HG02885 (cell line): ENCODE measurements at regions not wholly inside any gene's neighbourhood (a gene's known extent, or its start where the extent isn't known, plus 50 kb on each side); places are given as distances from the start of the nearest gene placed in this dataset.
"Not testable (repeated sequence)": the region's sequence is repeated elsewhere in the genome, so short reads cannot be mapped to it uniquely, and the experiment has no call there.

Source experiments
- ATAC-seq: cut with Tn5 transposase; IDR thresholded peaks from one replicate; pipeline ENCODE4 v1.9.1; 2021; ENCODE audit warnings: mild to moderate bottlenecking; ENCODE audit not compliant: unreplicated experiment, poor library complexity

DNA sequence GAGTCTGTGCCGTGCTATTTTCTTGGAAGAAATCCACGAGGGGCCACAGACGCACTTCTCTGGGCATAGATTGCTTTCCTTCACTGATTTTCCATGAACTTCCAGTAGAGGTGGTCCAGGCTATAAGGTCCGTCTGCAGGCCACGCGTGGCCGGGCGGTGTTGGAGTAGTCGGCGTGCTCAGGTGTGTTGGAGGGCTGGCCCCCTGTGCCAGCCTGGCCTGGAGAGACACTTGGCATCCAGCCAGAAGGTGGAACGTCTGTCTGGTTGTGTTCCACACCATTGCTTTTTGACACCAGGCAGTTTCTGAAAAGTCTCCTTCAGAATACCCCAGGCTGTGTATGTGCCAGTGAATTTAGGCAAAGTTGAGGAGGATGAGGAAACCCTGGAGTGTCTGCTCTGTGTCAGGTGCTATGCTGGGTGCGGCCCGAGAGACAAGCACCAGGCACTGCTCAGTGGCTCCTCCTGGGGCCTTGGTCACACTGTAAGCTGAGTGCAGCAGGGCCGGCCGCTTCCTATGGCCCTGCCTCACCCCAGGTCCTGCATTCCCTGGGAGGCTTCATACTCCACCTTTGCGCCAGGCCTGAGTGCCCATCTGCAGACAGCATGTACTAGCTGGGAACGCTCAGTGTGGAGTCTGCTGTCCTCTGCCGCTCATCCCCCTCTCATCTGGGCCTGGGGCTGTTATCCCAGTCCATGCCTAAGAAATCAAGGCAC lies 52.1 kb upstream of the TAMM41 start:
- ATAC-seq = no peak

DNA sequence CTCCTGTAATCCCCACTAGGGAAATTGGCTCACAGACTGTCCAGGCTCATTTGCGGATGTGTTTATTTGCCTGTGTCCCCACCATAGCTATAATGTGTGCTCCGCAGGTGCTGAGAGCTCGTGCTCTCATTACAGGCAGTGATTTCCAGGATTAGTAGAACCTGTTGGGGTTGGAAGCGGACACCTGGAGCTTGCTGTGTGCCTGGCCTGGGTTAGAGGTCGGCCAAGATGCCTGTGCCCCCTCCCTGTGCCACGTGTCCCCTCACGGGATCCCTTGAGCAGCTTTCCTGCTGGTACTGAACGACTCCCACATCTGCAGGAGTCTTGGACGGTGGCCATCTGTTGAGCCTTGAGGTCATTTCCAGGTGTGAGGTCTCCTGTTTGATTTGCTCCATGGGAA lies 52.7 kb upstream of the TAMM41 start:
- not testable (repeated sequence) for ATAC-seq

DNA sequence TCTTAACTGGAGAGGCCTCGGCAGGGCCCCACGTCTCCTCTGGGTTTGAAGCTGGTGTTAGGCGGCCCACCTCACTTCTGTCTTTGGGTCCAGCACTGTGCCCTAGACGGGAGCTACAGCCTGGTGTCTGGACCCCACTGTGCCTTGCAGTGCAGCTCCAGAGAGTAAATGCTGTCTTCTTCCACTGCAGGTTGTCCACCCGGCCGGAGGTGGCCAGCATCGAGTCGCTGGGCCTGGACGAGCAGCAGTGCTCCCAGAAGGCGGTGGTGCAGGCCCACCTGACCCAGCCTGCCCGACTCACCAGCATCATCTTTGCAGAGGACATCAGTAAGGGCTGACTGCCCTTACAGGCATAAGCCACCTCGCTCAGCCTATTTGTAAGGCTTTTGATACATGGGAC lies 53.1 kb upstream of the TAMM41 start:
- ATAC-seq = no peak

DNA sequence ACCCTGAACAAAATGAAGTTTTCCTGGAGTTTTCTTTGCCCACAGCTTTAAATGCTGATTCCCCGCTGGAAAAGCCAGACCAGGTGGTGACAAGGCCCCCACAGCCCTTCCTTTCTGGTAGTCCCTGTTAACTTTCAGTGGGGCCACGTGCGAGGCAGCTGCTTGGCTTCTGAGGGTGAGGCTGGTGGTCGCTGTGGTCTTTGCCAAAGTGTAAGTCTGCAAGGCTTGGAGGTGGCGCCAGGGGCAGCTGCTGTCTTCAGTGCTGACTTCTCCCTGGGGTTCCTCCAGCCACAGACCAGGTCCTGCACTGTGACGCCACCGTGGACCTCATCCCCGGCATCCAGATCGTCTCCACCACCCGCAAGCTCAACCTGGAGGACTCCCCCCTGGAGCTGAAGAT lies 54.1 kb upstream of the TAMM41 start:
- ATAC-seq = no peak

DNA sequence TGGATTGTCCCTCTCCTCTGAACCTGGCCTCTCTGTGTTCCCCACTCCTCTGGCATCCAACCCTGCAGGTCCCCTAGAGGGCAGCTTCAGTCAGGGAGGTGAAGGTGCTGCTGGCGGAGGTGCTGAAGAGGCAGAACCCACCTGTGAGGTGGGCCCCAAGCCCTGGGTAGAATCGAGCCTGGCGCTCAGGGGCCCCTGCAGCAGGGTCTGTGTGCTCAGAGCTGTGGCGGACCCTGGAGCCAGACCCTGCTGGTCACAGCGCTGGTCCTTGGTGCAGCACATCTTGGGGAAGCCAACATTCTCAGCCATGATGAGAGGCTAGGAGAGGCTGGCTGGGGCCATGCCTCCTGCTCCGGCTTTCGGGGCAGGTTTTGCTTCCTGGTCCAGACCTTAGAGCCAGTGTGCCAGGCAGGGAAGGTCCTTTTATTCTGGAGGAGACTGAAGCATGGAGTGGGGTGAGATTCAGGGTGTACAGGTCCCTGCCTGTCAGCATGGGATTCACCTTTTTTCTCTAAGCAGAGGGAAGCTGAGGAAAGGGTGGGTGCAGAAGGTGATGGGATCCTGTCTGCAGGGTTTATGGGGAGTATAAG lies 54.7 kb upstream of the TAMM41 start:
- no peak for ATAC-seq

DNA sequence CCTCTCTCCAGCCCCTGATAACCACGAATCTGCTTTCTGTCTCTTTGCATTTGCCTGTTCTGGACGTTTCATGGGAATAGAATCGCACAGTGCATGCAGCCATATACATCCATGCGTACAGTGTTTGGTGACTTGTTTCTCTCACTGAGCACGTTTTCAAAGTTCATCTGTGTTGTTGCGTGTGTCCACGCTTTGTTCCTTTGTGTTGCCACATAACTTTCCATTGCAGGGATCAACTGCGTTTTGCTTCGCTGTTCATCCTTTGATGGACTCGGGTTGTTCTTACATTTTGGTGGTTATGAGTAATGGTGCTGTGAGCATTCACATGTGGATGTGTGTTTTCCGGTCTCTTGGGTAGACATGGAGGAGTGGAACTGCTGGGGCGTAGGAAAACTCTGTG lies 56.4 kb upstream of the TAMM41 start:
- ATAC-seq = no peak

DNA sequence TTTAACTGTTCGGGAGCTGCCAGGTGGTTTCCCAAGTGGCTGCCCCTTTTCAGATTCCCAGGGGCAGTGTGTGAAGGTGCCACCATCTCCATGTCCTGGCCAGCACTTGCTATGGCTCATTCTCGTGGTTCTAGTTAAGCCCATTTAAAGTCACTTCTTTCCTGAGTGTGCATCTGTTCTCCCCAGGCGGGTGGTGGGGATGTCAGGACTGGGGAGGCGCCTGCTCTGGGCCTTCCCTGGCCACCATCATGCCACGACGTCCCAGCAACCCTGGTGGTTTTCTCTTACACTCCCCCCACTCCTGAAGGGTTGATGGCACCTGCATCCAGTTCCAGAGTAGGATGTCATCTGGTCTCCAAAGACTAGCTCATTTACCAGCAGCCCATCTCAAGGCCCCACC lies 56.8 kb upstream of the TAMM41 start:
- no peak for ATAC-seq

DNA sequence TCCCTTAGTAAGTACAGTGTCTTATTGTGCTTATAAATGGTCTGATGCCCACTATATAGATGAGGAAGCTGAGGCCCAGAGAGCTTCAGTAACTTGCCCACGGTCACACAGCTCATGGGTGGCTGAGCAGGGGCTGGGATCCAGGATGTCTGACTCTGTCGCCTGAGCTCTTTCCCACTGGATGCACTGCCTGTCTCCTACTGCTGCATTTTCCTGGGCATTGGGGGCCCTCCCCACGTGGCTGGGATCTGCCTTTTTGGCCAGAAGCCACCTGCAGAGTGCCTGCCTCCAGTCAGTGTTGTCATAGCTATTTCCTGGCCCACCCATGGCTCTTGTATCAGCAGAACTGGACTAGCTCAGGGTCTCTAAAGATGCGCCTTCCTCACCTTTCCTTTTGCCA lies 57.5 kb upstream of the TAMM41 start:
- no peak for ATAC-seq

DNA sequence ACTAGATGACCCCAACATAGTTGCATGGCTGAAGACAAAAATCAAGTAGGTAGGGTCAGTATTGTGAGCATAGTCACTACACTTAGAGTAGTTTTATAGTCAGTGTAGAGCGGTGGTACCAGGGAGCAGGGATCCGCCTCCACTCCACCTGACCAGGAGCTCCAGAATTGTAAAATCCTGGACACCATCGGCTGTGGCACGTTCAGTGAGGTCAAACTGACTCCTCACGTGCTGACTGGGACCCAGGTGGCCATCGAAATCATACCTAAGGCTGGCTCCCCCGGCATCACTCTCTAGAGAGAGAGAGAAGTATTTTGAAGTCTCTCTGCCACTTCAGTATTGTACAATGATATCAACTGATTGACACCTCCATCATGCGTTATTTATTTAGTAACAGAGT lies 59.7 kb upstream of the TAMM41 start:
- ATAC-seq = no peak

DNA sequence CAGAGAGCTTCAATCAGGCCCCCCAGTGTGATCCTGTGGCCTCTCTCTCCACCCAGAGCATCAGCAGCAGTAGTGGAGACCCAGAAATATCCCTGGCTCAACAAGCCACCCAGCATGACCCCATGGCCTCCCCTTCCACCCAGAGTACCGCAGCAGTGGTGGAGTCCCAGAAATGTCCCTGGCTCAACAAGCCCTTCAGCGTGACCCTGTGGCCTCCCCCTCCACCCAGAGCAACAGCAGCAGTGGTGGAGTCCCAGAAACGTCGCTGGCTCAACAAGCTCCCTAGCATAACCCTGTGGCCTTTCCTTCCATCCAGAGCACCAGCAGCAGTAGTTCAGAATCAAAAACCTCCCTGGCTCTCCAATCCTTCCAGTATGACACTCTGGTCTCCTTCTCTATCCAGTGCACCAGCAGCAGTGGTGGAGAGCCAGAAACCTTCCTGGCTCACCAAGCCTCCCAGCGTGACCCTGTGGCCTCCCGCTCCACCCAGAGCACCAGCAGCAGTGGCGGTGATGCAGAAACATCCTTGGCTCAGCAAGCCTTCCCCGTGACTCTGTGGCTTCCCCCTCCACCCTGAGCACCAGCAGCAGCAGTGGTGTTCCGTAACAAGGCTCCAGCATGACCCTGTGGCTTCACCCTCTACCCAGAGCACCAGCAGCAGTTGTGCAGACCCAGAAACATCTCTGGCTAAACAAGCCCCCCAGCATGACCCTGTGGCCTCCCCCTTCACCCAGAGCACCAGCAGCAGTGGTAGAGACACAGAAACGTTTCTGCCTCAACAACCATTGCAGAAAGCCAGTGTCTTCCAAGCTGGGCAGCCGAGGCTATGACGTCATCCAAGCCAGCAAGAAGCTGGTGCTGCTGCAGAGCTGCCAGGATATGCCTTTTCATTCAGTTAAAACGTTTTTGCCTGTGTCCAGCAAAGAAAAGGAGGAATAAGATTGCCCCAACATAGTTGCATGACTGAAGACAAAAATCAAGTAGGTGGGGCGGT lies 61.3 kb upstream of the TAMM41 start:
- no peak for ATAC-seq

DNA sequence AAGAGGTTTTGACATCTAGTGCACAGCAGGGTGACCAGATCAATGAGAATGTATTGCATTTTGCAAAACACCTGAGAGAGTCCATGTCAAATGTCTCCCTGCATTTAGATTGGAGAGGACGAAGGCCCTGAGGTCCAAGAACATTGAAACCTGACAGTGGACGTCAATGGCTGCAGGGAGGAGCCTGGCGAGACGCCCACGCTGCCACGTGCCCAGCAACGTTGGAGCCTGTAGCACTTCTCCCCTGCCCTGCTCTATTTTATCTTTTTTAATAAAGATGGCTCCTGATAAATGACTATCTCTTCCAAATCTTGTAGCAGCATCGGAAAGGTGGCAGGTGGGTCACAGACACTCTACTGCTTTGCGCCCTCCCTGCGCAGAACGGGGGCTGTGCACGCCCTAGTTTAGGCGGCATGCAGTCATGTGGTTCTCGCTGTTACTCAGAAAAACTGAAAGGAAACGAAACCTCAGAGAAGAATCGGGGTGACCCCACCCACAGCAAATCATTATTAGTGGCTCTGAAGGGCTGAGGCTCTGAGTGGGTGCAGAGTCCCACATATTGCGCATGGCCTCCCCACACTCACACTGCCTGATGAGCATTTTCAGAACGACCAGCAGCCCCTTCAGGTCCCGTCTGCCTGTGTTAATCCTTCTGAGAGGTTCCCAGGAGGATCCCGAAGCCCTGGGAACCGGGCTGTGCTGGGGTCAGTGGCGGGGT lies 62.5 kb upstream of the TAMM41 start:
- ATAC-seq = peak; percentile 61

DNA sequence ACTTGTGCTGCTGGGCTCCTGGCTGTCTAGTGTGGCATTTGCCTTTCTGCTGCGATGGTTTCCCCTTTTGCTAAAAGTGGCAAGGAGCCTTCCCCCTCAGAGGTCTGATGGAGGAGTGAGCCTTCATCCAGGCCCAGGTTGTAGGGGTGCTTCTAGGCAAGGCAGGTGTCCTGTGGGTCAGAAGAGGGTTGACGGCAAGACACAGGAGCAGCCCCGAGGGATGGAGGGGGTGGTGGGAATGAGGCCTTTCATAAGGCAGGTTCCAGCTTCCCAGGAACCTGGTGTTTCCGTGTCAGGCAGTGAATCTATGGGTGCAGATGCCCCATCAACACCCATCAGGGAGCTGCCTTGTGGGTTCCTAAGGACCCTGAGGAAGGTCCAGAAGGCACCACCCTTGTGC lies 63.0 kb upstream of the TAMM41 start:
- ATAC-seq = no peak

DNA sequence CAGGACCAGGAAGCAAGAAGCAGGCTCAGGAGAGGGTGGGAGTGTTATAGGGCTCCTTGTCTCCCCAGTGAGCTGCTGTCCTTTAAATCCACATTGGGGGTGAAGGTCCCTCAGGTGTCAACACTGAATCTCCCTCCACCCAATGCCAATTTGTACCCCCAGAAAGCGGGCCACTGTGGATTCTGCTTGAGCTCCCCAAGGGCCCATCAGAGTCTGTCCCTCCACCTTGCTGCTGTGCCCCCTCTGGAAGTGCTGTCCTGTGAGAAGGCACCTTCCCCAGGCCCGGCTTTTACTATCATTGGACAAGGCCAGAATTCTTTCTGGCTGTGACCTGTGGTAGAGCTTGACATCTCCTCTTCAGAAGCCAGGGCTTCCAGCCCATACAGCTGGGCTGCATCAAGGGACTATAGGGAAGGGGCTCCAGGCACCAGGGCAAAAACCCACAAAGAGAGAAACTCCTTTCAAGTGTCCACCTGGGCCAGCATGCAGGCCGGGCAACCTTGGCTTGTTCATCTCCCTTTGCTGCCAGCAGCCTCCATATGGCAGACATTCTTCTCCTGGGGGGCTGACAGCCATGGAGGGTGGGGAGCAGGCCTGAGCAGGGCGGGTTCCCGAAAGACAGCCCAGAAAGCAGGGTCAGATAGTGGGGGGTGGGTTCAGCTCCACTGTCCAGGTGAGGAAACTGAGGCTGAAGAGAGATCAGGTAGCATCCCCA lies 63.7 kb upstream of the TAMM41 start:
- ATAC-seq = not testable (repeated sequence)

DNA sequence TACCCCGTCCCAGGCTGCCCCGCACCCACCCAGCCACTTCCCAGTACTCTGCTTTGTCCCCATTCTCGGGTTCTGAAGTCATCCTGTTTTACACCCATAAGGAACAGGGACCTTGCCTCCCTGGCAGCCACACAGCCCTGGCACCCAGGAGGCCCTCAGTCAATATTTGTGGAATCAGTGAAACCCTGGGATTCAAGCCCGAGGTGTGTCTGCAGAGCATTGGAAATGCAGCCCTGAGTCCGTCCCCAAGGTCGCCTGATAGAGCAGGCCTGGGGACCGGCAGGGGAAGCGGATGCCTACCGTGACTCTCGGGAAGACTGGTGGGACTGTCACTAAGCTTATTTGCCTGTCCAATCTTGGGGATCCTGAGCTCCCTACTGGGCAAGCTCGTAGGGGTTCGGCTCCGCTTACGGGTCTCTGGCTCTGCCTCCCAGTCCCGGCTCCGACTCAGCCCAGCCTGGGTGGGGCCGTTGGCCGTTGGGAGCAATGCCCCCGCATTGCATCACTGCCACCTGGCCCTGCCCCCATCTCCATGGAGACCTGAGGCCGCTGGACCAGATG lies 64.4 kb upstream of the TAMM41 start:
- ATAC-seq = no peak

DNA sequence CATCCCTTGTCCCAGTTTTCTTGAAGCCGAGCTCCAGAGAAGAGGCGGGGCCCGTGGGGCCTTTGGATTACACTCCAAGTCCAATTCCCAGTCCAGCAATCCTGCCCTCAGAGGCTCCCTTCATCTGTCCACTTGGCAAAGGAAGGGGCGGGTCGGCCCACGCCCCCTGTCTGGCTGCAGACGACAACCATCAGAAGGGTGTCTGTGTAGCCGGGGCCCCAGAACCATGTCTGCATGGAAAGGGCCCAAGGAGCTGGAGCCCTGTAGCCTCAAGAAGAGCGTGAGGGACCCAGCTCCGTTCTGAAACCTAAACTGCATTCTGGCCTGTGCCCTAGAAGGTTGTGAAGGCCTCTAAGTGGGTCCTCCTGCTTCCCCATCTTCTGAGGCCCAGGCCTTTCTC lies 65.2 kb upstream of the TAMM41 start:
- not testable (repeated sequence) for ATAC-seq

DNA sequence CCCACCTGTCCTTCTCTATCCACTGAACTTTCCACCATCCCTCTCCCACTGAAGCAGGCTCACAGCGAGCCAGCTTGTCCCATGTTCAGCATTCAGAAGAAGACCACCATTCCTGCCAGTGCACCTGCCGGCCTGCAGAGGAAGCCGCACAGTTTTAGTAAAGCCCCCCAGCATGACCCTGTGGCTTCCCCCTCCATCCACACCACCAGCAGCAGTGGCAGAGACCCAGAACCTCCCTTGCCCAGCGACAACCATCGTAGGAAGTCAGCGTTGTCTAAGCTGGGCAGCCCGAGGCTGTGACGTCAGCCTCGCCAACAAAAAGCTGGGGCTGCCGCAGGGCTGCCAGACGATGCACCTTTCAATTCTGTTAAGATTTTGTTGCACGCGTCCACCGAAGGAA lies 66.6 kb upstream of the TAMM41 start:
- no peak for ATAC-seq

DNA sequence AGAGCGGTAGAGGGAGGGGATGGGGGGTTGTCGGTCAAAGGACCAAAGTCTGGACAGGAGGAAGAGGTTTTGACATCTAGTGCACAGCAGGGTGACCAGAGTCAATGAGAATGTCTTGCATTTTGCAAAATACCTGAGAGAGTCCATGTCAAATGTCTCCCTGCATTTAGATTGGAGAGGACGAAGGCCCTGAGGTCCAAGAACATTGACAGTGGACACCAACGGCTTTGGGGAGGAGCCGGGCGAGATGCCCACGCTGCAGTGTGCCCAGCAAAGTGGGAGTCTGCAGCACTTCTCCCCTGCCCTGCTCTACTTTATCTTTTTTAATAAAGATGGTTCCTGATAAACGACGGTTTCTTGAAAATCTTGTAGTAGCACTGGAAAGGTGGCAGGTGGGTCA lies 67.4 kb upstream of the TAMM41 start:
- no peak for ATAC-seq

DNA sequence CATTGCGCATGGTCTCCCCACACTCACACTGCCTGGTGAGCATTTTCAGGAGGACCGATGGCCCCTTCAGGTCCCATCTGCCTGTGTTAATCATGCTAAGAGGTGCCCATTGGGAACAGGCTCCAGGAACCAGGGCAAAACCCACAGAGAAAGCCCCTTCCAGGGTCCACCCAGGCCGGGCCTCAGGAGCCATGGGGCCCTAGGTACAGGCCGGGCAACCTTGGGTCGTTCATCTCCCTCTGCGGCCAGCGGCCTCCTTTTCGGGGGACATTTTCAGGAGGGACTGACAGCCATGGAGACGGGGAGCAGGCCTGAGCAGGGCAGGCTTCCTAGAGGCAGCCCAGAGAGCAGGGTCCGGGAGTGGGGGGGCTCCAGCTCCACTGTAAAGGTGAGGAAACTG lies 68.0 kb upstream of the TAMM41 start:
- no peak for ATAC-seq

DNA sequence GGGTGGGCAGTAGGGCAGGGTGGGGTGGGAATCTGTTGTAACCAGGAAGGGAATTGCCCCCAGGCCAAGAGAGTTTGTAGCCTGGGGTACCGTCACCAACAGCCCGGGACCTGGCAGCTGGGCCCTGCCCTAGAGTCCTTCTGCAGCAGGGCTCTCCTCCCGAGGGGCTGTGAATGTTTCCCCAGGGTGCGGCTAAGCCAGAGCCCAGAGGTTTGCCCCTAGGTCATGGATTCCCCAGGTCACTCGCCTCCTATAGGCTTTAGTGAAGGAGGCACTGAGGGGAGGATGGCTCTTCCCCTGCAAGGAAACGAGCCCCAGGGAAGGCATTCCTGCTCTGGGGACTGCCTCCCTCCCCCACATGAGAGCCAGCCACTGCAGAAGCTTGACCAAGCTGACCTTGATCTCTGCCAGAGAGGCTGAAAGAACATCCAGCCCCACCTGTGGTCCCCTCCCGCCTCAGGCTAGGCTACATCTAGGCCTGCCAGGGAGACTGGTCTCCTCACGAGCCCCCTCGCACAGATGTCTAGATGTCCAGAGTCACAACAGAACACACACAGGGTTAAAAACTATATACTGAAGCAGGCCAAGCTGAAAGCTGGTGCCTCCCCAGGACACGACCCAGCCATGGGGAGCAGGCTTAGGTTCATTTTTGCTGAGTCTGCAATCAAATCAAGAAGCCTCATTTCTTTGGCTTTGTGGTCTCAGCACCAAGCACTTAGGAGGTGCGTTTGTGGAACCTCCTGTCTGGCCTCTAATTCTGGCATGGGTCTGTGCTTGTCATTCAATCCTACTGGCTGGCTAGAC lies 69.1 kb upstream of the TAMM41 start:
- no peak for ATAC-seq
